ENCODE measurements at regions not wholly inside any gene's neighbourhood (a gene's known extent, or its start where the extent isn't known, plus 50 kb on each side); places are given as distances from the start of the nearest gene placed in this dataset.

GRCh38 chr14:95402176-95402575 is 82.5 kb upstream of the CLMN start:
- Histone ChIP-seq H3K4me1 (ENCODE audit: control insufficient read depth, insufficient read depth, low read length) (no peaks in the 10 kb centered on the region), H2AFZ (ENCODE audit: control insufficient read depth, low read depth, low read length) (no peak overlapping the region), H3K4me3 (no peak overlapping the region), H3K9me3 (replicated peaks; ENCODE audit: control insufficient read depth, insufficient read depth, low read length) (no peaks in the 10 kb centered on the region), H3K27ac (ENCODE audit: control insufficient read depth, insufficient read depth) (no peak overlapping the region), H3K36me3 (ENCODE audit: control insufficient read depth in 2 of 2, insufficient read depth in 2 of 2, low read length in 1 of 2) (no peaks in the 10 kb centered on the region), H3K4me2 (ENCODE audit: control insufficient read depth, insufficient read depth) (no peak overlapping the region), H3K79me2 (ENCODE audit: control insufficient read depth, insufficient read depth, low read length) (no peaks in the 10 kb centered on the region), H4K20me1 (ENCODE audit: control insufficient read depth, insufficient read depth) (no peaks in the 10 kb centered on the region), H3K27me3 (replicated peaks in 1 of 2; ENCODE audit: control insufficient read depth in 2 of 2, insufficient read depth in 2 of 2, low read length in 1 of 2) (no peaks in the 10 kb centered on the region), H3K9ac (ENCODE audit: control insufficient read depth, insufficient read depth, low read length) (no peak overlapping the region)
- no TSS peak for BruUV-seq (replicated peaks)
- no peak for DNase-seq (ENCODE audit: low read depth, low spot score)
- ChIA-PET RAD21 (ENCODE audit: unreplicated experiment) (no interaction called here), CTCF (no interaction called here), POLR2A (no interaction called here), SMC1A (ENCODE audit: uncharacterized antibody, unreplicated experiment) (no interaction called here)
- no peak for FAIRE-seq
- 23% methylated on average over 2 of the region's 2 CpGs for WGBS (ENCODE audit: insufficient coverage, insufficient replicate concordance, low lambda C conversion rate, missing lambda C conversion rate)
- no peak for ATAC-seq
- in situ Hi-C loops (cut with MboI): no loop called here
- TF ChIP-seq ASH2L (IDR thresholded peaks at IDR 0.05; ENCODE audit: borderline replicate concordance, low read depth): no peak
- TF ChIP-seq EGR1 (IDR thresholded peaks at IDR 0.05; ENCODE audit: borderline replicate concordance in 1 of 2, low read depth in 2 of 2, low read length in 2 of 2): no peak
- TF ChIP-seq NRF1 (conservative IDR thresholded peaks at IDR 0.05; ENCODE audit: low read depth, low read length): no peak
- TF ChIP-seq CBX5 (IDR thresholded peaks at IDR 0.05; ENCODE audit: low read depth): no peak
- TF ChIP-seq REST (IDR thresholded peaks at IDR 0.05; ENCODE audit: low read depth, low read length): no peak
- TF ChIP-seq SUZ12 (IDR thresholded peaks at IDR 0.05; ENCODE audit: unreplicated experiment): no peak
- no peak for TF ChIP-seq NR2C1 (IDR thresholded peaks at IDR 0.05)
- TF ChIP-seq SUPT20H (IDR thresholded peaks at IDR 0.05; ENCODE audit: borderline replicate concordance, control insufficient read depth, low read depth, low read length): no peak
- intact Hi-C loops (cut with micrococcal nuclease; ENCODE audit: unreplicated experiment): no loop called here

Data from GM12878 (cell line).